Fibroblast of lung (primary cell): ENCODE measurements at regions not wholly inside any gene's neighbourhood (a gene's known extent, or its start where the extent isn't known, plus 50 kb on each side); places are given as distances from the start of the nearest gene placed in this dataset.

Experiments used
- DNase-seq, 2 donors: peaks; one replicate each; pipeline versions ENCODE4 v3.0.0 to v3.0.0-alpha.2; 2010; ENCODE audit warnings: low read depth in 2 of 2
- H2AFZ ChIP-seq: 2 replicates; pipeline ENCODE4 v1.5.1; 2012; ENCODE audit warnings: low read length, control low read depth, inconsistent platforms
- H3K27ac ChIP-seq: 2 replicates; pipeline ENCODE4 v1.5.1; 2011; ENCODE audit warnings: low read length, control low read depth; ENCODE audit not compliant: insufficient read depth
- H3K27me3 ChIP-seq: 2 replicates; pipeline ENCODE4 v1.5.1; 2011; ENCODE audit warnings: mild to moderate bottlenecking, low read length; ENCODE audit not compliant: control insufficient read depth, insufficient read depth
- H3K36me3 ChIP-seq: 2 replicates; pipeline ENCODE4 v1.5.1; 2011; ENCODE audit warnings: low read length; ENCODE audit not compliant: control insufficient read depth, insufficient read depth
- H3K4me1 ChIP-seq: 2 replicates; pipeline ENCODE4 v1.5.1; 2011; ENCODE audit warnings: low read length; ENCODE audit not compliant: control insufficient read depth, insufficient read depth; ENCODE audit errors: extremely low read depth
- H3K4me2 ChIP-seq: 2 replicates; pipeline ENCODE4 v1.5.1; 2011; ENCODE audit warnings: low read length, control low read depth; ENCODE audit not compliant: insufficient read depth; ENCODE audit errors: extremely low read depth
- H3K4me3 ChIP-seq, 4 experiments: fragments of 200-600 bp in 1 of 4; sonication (generic) in 1 of 4; replicated peaks in 1 of 4; 2 replicates each; pipeline ENCODE4 v1.5.1; 2011 to 2016; ENCODE audit warnings: low read length in 4 of 4, low read depth in 3 of 4, mild to moderate bottlenecking in 3 of 4, control low read depth in 2 of 4, inconsistent platforms in 1 of 4, mixed read lengths in 1 of 4; ENCODE audit not compliant: insufficient read depth in 1 of 4; ENCODE audit errors: control extremely low read depth in 1 of 4
- H3K79me2 ChIP-seq: 2 replicates; pipeline ENCODE4 v1.5.1; 2012; ENCODE audit warnings: mild to moderate bottlenecking, low read length, inconsistent platforms; ENCODE audit not compliant: control insufficient read depth, insufficient read depth
- H3K9ac ChIP-seq: 2 replicates; pipeline ENCODE4 v1.5.1; 2011; ENCODE audit warnings: mild to moderate bottlenecking, low read length, control low read depth; ENCODE audit not compliant: insufficient read depth
- H3K9me3 ChIP-seq: 2 replicates; pipeline ENCODE4 v1.5.1; 2012; ENCODE audit warnings: low read depth, low read length; ENCODE audit not compliant: control insufficient read depth, insufficient read depth
- H4K20me1 ChIP-seq: 2 replicates; pipeline ENCODE4 v1.5.1; 2011; ENCODE audit warnings: low read length; ENCODE audit not compliant: control insufficient read depth, insufficient read depth; ENCODE audit errors: extremely low read depth
- EZH2 ChIP-seq: IDR thresholded peaks from 2 replicates; pipeline ENCODE4 v1.5.1; 2012; ENCODE audit warnings: low read length, control low read depth, mild to moderate bottlenecking; ENCODE audit errors: missing control alignments
- TF ChIP-seq, protein P1 (sequence below), 2 donors: IDR thresholded peaks in 1 of 2; conservative IDR thresholded peaks in 1 of 2; 1 replicate in 1 of 2; 2 replicates in 1 of 2; pipeline ENCODE4 v1.5.1; 2011 to 2012; ENCODE audit warnings: low read length in 2 of 2, control low read depth in 1 of 2, inconsistent platforms in 1 of 2, low read depth in 1 of 2, mild to moderate bottlenecking in 1 of 2

DNA sequence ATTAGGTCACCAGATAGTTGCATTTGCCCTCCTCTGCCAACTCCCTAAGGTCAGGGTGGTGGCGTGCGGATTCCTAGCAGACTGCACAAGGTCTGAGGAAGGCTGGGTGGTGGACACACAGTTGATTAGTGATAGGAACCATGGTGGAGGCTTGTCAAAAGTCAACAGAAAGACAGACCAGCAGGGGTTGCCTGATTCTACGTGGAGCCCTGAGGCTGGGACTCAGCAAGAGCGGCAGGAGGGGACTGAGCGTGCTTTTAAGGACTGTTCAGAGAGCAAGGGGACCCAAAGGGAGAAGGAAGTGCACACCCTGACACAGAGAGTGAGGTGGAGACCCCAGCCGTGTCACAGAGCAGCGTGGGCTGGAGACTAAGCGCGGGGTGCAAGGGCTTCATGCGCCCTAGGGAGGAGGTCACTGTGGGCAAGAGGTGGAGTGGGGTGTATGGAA, 513.2 kb downstream of the RNF144A start:
- no peak overlapping the region for H3K4me2 ChIP-seq
- no peaks in the 10 kb centered on the region for H3K4me1 ChIP-seq
- H2AFZ ChIP-seq: no peak overlapping the region

DNA sequence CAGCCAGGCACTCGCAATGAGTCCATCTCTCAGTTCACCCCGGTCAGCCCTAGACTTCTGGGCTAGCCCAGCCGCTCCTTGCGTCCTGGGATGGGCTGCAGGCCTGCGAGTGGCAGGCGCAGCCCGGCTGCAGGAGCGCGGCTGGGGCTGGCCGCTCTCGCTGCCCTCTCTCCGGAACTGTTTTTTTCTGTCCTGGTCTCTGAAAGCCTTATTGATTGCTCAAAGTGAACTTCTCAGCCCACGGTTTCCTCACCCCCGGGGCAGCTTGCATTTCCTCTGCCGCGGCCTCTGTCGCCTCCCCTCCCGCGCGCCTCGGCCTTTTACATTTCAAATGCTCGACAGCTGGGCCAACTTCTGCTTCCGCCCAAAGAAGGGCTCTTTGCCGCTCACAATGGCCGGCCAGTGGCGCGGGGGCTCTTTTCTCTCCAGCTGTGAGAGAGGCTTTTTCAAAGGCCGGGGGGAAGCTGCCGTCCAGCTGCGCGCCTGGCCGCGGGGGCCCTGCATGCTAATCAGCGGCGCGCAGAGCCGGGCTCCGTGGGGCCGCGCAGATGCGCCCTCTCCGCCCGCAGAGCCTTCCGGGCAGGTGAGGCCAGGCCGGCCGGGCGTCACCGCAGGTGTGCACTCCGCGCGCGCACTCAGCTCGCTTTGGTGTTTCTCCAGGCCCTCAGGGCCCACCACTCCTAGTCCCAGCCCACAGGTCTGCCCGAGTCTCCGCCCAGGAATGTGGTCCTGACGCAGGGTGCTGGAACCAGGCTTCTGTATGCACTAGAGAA, 513.8 kb downstream of the RNF144A start:
- Histone ChIP-seq H2AFZ (no peak overlapping the region), H3K9me3 (no peaks in the 10 kb centered on the region), H4K20me1 (no peaks in the 10 kb centered on the region), H3K9ac (no peak overlapping the region), H3K27ac (no peak overlapping the region), H3K4me2 (no peak overlapping the region), H3K4me1 (no peaks in the 10 kb centered on the region), H3K36me3 (no peaks in the 10 kb centered on the region), H3K79me2 (no peaks in the 10 kb centered on the region), H3K4me3 (no peak overlapping the region), H3K27me3 (no peaks in the 10 kb centered on the region)
- DNase-seq: peak in 1 of 2 donors; percentile 15
- TF ChIP-seq, protein P1, sequence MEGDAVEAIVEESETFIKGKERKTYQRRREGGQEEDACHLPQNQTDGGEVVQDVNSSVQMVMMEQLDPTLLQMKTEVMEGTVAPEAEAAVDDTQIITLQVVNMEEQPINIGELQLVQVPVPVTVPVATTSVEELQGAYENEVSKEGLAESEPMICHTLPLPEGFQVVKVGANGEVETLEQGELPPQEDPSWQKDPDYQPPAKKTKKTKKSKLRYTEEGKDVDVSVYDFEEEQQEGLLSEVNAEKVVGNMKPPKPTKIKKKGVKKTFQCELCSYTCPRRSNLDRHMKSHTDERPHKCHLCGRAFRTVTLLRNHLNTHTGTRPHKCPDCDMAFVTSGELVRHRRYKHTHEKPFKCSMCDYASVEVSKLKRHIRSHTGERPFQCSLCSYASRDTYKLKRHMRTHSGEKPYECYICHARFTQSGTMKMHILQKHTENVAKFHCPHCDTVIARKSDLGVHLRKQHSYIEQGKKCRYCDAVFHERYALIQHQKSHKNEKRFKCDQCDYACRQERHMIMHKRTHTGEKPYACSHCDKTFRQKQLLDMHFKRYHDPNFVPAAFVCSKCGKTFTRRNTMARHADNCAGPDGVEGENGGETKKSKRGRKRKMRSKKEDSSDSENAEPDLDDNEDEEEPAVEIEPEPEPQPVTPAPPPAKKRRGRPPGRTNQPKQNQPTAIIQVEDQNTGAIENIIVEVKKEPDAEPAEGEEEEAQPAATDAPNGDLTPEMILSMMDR (conservative IDR thresholded peaks at IDR 0.05 in 1 of 2, IDR thresholded peaks at IDR 0.05 in 1 of 2; ENCODE audit: low read depth in 1 of 2, low read length in 2 of 2): no peak
- no peak for TF ChIP-seq EZH2

More for the DNA sequence above, 513.2 kb downstream of the RNF144A start:
- H3K36me3 ChIP-seq: no peaks in the 10 kb centered on the region
- H3K27ac ChIP-seq: no peak overlapping the region
- no peak overlapping the region for H3K4me3 ChIP-seq
- TF ChIP-seq EZH2: no peak
- TF ChIP-seq, protein P1 (conservative IDR thresholded peaks at IDR 0.05 in 1 of 2, IDR thresholded peaks at IDR 0.05 in 1 of 2; ENCODE audit: low read depth in 1 of 2, low read length in 2 of 2): no peak
- DNase-seq: no peak
- no peaks in the 10 kb centered on the region for H3K27me3 ChIP-seq
- no peaks in the 10 kb centered on the region for H4K20me1 ChIP-seq
- no peaks in the 10 kb centered on the region for H3K9me3 ChIP-seq
- no peak overlapping the region for H3K9ac ChIP-seq
- H3K79me2 ChIP-seq: no peaks in the 10 kb centered on the region

DNA sequence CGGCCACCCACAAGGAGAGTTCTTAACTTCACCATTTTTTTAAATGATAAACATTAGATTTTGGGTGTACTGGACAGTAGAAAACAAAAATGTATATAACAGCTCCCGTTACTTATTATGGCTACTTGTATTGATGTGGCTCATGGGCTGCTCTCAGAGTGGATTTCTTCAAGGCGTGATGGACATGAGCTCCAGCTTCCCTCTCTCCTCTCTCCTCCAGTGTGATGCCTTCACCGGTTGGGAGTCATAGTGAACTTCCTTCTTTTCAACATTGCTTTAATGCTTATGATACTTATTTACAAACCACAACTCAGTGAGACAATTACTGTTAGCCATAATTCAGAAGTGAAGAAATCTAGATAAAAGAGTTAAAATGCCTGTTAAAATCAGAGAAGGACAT, 515.2 kb downstream of the RNF144A start:
- DNase-seq: no peak
- H3K27me3 ChIP-seq: no peaks in the 10 kb centered on the region
- H3K4me1 ChIP-seq: no peaks in the 10 kb centered on the region
- H4K20me1 ChIP-seq: no peaks in the 10 kb centered on the region
- no peak overlapping the region for H3K9ac ChIP-seq
- H3K27ac ChIP-seq: no peak overlapping the region
- H3K36me3 ChIP-seq: no peaks in the 10 kb centered on the region
- no peaks in the 10 kb centered on the region for H3K9me3 ChIP-seq
- no peak overlapping the region for H3K4me2 ChIP-seq
- no peak overlapping the region for H2AFZ ChIP-seq
- no peaks in the 10 kb centered on the region for H3K79me2 ChIP-seq
- no peak overlapping the region for H3K4me3 ChIP-seq
- no peak for TF ChIP-seq EZH2
- TF ChIP-seq, protein P1 (conservative IDR thresholded peaks at IDR 0.05 in 1 of 2, IDR thresholded peaks at IDR 0.05 in 1 of 2; ENCODE audit: low read depth in 1 of 2, low read length in 2 of 2): no peak
